Endothelial cell of umbilical vein (primary cell): ENCODE measurements at regions not wholly inside any gene's neighbourhood (a gene's known extent, or its start where the extent isn't known, plus 50 kb on each side); places are given as distances from the start of the nearest gene placed in this dataset.

Experiments used
- BruUV-seq: library from RNA; stranded (reverse); fragments of 400-500 nt; replicated peaks from 2 replicates; lab custom pipeline; 2021; lab: Mats Ljungman, UMichigan
- CTCF ChIA-PET: fragments of 300-600, 350-600 bp; sonication (Branson Sonifier 250); formaldehyde crosslinking; loops from one replicate; lab custom pipeline; 2021; ENCODE audit warnings: antibody characterized with exemption, inconsistent platforms; lab: Charles Lee
- POLR2A ChIA-PET: fragments of 300-600, 350-600 bp; sonication (Branson Sonifier 250); formaldehyde crosslinking; loops from one replicate; lab custom pipeline; 2021; ENCODE audit warnings: antibody characterized with exemption, inconsistent platforms; lab: Charles Lee
- DNase-seq: peaks from one replicate; pipeline ENCODE4 v3.0.0-alpha.2; 2011; ENCODE audit warnings: low read depth, low spot score
- FAIRE-seq: peaks from 2 replicates; lab custom pipeline; 2011; peaks lifted over from hg19 to GRCh38; lab: Jason Lieb, UNC
- H2AFZ ChIP-seq: 2 replicates; pipeline ENCODE4 v1.6.0; 2012; ENCODE audit warnings: low read depth, low read length, control low read depth, inconsistent platforms
- H3K27ac ChIP-seq: 2 replicates; pipeline ENCODE4 v1.5.1; 2011; ENCODE audit warnings: low read depth, mild to moderate bottlenecking, control low read depth, low read length, moderate library complexity; ENCODE audit not compliant: insufficient read depth
- H3K27me3 ChIP-seq, 2 experiments: 2 replicates each; pipeline versions ENCODE4 v1.6.0 to v1.6.1; 2011; ENCODE audit warnings: low read length in 2 of 2, mixed read lengths in 1 of 2; ENCODE audit not compliant: control insufficient read depth in 2 of 2, insufficient read depth in 2 of 2
- H3K36me3 ChIP-seq, 2 experiments: 2 replicates in 1 of 2; 3 replicates in 1 of 2; pipeline ENCODE4 v1.5.1; 2011; ENCODE audit warnings: low read length in 2 of 2, mild to moderate bottlenecking in 1 of 2, moderate library complexity in 1 of 2; ENCODE audit not compliant: control insufficient read depth in 2 of 2, insufficient read depth in 2 of 2; ENCODE audit errors: extremely low read depth in 1 of 2
- H3K4me1 ChIP-seq: 3 replicates; pipeline ENCODE4 v1.5.1; 2011; ENCODE audit warnings: mild to moderate bottlenecking, low read length; ENCODE audit not compliant: control insufficient read depth, insufficient read depth; ENCODE audit errors: extremely low read depth
- H3K4me2 ChIP-seq: 2 replicates; pipeline ENCODE4 v1.6.1; 2011; ENCODE audit warnings: low read length, control low read depth, mixed read lengths; ENCODE audit not compliant: insufficient read depth
- H3K4me3 ChIP-seq, 3 experiments: fragments of 200-600 bp in 1 of 3; sonication (generic), shearing (Covaris generic) in 1 of 3; replicated peaks in 1 of 3; 2 replicates each; pipeline ENCODE4 v1.5.1; 2011 to 2016; ENCODE audit warnings: control low read depth in 3 of 3, low read length in 3 of 3, mild to moderate bottlenecking in 2 of 3, inconsistent platforms in 1 of 3, low read depth in 1 of 3, moderate library complexity in 1 of 3; ENCODE audit not compliant: insufficient read depth in 1 of 3
- H3K79me2 ChIP-seq: 2 replicates; pipeline ENCODE4 v1.6.0; 2012; ENCODE audit warnings: low read length, inconsistent platforms; ENCODE audit not compliant: control insufficient read depth, insufficient read depth
- H3K9ac ChIP-seq: replicated peaks from 2 replicates; pipeline ENCODE3; 2011; ENCODE audit warnings: low read length, control low read depth; ENCODE audit not compliant: insufficient read depth; ENCODE audit errors: extremely low read depth
- H3K9me1 ChIP-seq: replicated peaks from 3 replicates; pipeline ENCODE4 v1.6.0; 2011; ENCODE audit warnings: mild to moderate bottlenecking, low read length; ENCODE audit not compliant: control insufficient read depth, insufficient read depth; ENCODE audit errors: extremely low read depth
- H3K9me3 ChIP-seq: replicated peaks from 2 replicates; pipeline ENCODE4 v1.5.1; 2012; ENCODE audit warnings: low read length, inconsistent platforms; ENCODE audit not compliant: control insufficient read depth, insufficient read depth
- H4K20me1 ChIP-seq: replicated peaks from 2 replicates; pipeline ENCODE3; 2011; ENCODE audit warnings: mild to moderate bottlenecking, low read length; ENCODE audit not compliant: control insufficient read depth, insufficient read depth; ENCODE audit errors: extremely low read depth
- EZH2 ChIP-seq: IDR thresholded peaks from 2 replicates; pipeline ENCODE4 v1.6.1; 2012; ENCODE audit warnings: borderline replicate concordance, low read depth, mild to moderate bottlenecking, moderate library complexity, low read length, inconsistent platforms; ENCODE audit not compliant: severe bottlenecking
- FOS ChIP-seq: IDR thresholded peaks from 2 replicates; pipeline ENCODE4 v1.6.1; 2011; ENCODE audit warnings: mild to moderate bottlenecking, low read length, moderate library complexity, borderline replicate concordance; ENCODE audit not compliant: insufficient read depth
- GATA2 ChIP-seq: IDR thresholded peaks from 2 replicates; pipeline ENCODE4 v1.7.0; 2011; ENCODE audit warnings: low read depth, mild to moderate bottlenecking, moderate library complexity, mixed read lengths, low read length; ENCODE audit not compliant: insufficient read length, insufficient read depth
- JUN ChIP-seq: IDR thresholded peaks from 2 replicates; pipeline ENCODE4 v1.6.1; 2011; ENCODE audit warnings: borderline replicate concordance, low read depth; ENCODE audit not compliant: insufficient read length, insufficient read depth
- MYC ChIP-seq: IDR thresholded peaks from one replicate; pipeline ENCODE4 v1.6.1; 2011; ENCODE audit warnings: mild to moderate bottlenecking, low read depth, low read length
- POLR2A ChIP-seq: IDR thresholded peaks from 2 replicates; pipeline ENCODE4 v1.6.1; 2012; ENCODE audit warnings: low read depth, mild to moderate bottlenecking, control low read depth, low read length
- POLR2AphosphoS5 ChIP-seq: IDR thresholded peaks from 2 replicates; pipeline ENCODE4 v1.6.1; 2012; ENCODE audit warnings: low read depth, mild to moderate bottlenecking, control low read depth, low read length, moderate library complexity; ENCODE audit not compliant: insufficient read depth
- dilution Hi-C: fragments of 300-500 bp; cut with MboI; formaldehyde crosslinking; loops from one replicate; pipeline ENCODE4 v1.15.0; 2019; ENCODE audit warnings: low sequenced_read_pairs; ENCODE audit not compliant: extremely low pct_ligation_motif_present
- intact Hi-C: fragments of 100-400 bp; cut with micrococcal nuclease; formaldehyde crosslinking; loops from one replicate; pipeline ENCODE4 v1.10.0; 2022
- TF ChIP-seq, protein P1 (sequence below): IDR thresholded peaks from 2 replicates; pipeline ENCODE4 v1.6.1; 2011; ENCODE audit not compliant: insufficient read depth, insufficient read length
- TF ChIP-seq, protein P2 (sequence below), 2 donors: IDR thresholded peaks; 1 replicate in 1 of 2; 2 replicates in 1 of 2; pipeline ENCODE4 v1.5.1; 2011; ENCODE audit warnings: low read length in 2 of 2, mild to moderate bottlenecking in 2 of 2, moderate library complexity in 2 of 2, control low read depth in 1 of 2, inconsistent platforms in 1 of 2, low read depth in 1 of 2; ENCODE audit not compliant: insufficient read depth in 1 of 2; ENCODE audit errors: extremely low read depth in 1 of 2

DNA sequence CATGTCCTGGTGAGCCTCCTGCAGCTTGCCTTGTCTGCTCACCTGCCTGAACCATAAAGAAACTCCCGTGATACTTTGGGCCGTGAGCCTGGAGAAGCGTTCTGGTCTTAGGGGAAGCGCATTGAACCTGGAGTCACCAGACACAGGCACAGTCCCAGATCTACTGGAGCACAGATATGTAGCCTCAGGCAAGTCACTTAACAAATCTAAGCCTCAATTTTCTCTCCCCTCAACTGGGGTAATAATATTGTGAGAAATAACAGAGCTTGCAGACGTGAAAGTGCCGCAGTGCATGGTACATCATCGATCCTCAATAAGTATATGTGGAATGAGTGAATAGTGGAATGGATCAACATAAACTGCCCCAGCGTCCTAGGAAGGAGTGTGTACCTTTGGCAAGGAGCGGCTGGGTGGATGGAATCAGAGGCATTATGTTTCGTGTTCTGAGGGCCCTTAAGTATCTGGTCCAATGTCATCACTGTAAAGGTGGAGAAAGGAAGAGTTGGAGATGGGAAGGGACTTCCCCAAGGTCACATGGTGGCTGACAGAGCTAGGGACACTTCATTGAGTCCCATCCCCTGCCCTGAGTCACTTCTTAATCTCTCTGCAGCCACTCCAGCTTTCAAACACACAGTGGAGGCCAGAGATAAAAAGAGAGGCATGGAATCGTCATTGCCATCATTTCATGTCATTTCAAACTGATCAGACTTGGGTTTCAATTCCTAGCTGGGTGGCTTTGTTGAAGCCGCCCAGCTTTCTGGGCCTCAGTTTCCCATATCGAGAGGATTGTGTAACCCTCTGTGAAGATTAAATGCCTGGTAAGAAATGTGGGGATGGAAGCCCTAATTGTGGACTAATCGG is 172.4 kb downstream of the DDX1 start:
- intact Hi-C loops = no loop called here
- Histone ChIP-seq H3K9me3 (no peaks in the 10 kb centered on the region), H3K79me2 (no peaks in the 10 kb centered on the region), H3K27me3 (peaks cover 3 to 17% of the 10 kb centered on the region in 2 experiments), H3K9me1 (no peaks in the 10 kb centered on the region), H3K36me3 (no peaks in the 10 kb centered on the region), H3K9ac (no peak overlapping the region), H3K4me3 (no peak overlapping the region), H3K4me1 (peaks cover 15% of the 10 kb centered on the region), H4K20me1 (no peaks in the 10 kb centered on the region), H2AFZ (no peak overlapping the region), H3K27ac (no peak overlapping the region), H3K4me2 (no peak overlapping the region)
- ChIA-PET POLR2A (no interaction called here), CTCF (no interaction called here)
- no TSS peak for BruUV-seq
- peak; percentile 55 for FAIRE-seq
- dilution Hi-C loops = no loop called here
- DNase-seq = no peak
- TF ChIP-seq, protein P1, sequence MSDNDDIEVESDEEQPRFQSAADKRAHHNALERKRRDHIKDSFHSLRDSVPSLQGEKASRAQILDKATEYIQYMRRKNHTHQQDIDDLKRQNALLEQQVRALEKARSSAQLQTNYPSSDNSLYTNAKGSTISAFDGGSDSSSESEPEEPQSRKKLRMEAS = no peak
- TF ChIP-seq JUN = no peak
- TF ChIP-seq EZH2 = no peak

DNA sequence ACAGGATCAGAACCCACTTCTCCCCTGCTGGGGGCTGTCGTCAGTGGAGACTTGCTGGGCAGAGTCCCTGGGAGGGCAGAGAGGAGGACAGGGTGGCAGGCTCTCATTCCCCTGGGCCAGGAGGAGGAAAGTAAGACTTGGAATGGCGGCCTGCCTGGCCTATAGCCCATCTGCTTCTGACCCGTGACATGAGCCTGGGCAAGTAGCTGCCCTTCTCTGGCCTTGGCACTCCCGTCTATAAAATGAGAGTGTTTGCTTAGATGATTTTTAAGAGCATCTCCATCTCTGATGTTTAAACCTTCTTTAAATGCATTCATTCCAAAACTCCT is 173.0 kb downstream of the DDX1 start:
- peaks cover 3 to 17% of the 10 kb centered on the region in 2 experiments for H3K27me3 ChIP-seq
- dilution Hi-C loops = no loop called here

More for the DNA sequence above, 173.0 kb downstream of the DDX1 start:
- TF ChIP-seq, protein P1 = no peak
- TF ChIP-seq POLR2A = no peak
- no peak for TF ChIP-seq MYC
- TF ChIP-seq EZH2 = no peak
- no peak for TF ChIP-seq JUN
- no peak for TF ChIP-seq GATA2
- TF ChIP-seq, protein P2, sequence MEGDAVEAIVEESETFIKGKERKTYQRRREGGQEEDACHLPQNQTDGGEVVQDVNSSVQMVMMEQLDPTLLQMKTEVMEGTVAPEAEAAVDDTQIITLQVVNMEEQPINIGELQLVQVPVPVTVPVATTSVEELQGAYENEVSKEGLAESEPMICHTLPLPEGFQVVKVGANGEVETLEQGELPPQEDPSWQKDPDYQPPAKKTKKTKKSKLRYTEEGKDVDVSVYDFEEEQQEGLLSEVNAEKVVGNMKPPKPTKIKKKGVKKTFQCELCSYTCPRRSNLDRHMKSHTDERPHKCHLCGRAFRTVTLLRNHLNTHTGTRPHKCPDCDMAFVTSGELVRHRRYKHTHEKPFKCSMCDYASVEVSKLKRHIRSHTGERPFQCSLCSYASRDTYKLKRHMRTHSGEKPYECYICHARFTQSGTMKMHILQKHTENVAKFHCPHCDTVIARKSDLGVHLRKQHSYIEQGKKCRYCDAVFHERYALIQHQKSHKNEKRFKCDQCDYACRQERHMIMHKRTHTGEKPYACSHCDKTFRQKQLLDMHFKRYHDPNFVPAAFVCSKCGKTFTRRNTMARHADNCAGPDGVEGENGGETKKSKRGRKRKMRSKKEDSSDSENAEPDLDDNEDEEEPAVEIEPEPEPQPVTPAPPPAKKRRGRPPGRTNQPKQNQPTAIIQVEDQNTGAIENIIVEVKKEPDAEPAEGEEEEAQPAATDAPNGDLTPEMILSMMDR (IDR thresholded peaks at IDR 0.05; ENCODE audit: extremely low read depth in 1 of 2, insufficient read depth in 1 of 2, low read depth in 1 of 2, low read length in 2 of 2) = no peak
- TF ChIP-seq FOS = no peak
- TF ChIP-seq POLR2AphosphoS5 = no peak
- FAIRE-seq (no peak), DNase-seq (no peak)
- Histone ChIP-seq H3K9ac (no peak overlapping the region), H3K4me2 (no peak overlapping the region), H3K4me3 (no peak overlapping the region), H3K79me2 (no peaks in the 10 kb centered on the region), H3K4me1 (peaks cover 15% of the 10 kb centered on the region), H3K9me1 (no peaks in the 10 kb centered on the region), H3K9me3 (no peaks in the 10 kb centered on the region), H2AFZ (no peak overlapping the region), H4K20me1 (no peaks in the 10 kb centered on the region), H3K27ac (no peak overlapping the region), H3K36me3 (no peaks in the 10 kb centered on the region)
- CTCF ChIA-PET = no interaction called here
- intact Hi-C loops = no loop called here
- BruUV-seq = no TSS peak
- POLR2A ChIA-PET = no interaction called here
